ENCODE measurements at regions not wholly inside any gene's neighbourhood (a gene's known extent, or its start where the extent isn't known, plus 50 kb on each side); places are given as distances from the start of the nearest gene placed in this dataset.
"Not testable (repeated sequence)": the region's sequence is repeated elsewhere in the genome, so short reads cannot be mapped to it uniquely, and the experiment has no call there.

DNA sequence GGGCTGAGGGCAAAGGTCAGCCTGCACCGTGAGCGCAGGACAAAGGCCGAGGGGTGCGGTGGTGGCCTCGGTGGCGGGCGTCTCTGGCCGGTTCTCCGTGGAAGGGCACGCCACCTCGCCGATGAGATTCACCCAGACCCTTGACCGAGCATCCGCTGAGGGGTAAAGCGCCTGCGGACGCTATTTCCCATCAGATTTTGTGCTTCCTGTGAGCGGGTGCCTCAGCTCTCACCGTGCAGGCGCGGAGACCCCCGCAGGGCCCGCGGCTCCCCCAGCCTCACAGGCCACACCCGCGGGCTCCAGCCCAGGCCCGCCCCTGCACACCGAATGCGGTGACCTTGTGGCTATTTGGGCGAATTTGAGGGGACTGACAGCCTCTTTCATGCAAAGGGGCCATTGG lies 348.0 kb downstream of the TEX29 start:
- DNase-seq (ENCODE audit: low spot score): no peak

GRCh38 chr13:111672198-111672597 lies 351.8 kb downstream of the TEX29 start:
- not testable (repeated sequence) for DNase-seq (ENCODE audit: low spot score)

DNA sequence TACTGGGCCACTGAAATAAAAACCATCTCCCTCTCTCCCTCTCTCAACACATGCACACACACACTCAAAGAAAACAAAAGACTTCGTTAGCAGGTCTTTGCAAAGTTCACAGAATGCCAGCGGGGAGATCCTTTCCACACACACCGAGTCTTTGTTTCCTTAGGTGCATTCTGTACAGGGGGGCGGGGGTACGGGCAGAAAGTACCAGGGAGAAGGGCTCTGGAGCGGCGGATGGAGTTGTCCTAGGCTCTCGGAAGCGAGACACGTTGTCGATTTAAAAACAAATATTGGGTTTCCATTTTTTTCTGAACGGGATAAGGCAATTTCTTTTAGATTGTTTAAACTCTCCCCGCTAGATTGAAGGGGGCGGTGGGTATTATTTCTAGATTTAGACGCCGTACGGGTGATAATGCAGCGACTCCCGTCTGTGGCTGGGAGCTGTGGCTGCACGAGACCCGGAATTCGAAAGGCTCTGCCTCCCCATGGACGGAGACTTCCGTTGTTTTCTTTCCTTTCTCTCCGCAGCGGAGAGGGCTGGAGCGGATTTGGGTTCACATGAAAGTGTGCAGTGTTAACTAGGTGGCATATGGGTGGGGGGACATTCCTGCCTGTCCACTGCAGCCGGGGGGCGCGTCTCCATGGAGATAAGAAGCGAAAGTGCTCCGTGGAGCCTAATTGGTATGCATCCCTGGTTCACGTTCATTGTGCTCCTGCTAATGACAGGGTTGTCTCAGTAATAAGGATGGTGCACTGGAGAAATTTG lies 357.9 kb downstream of the TEX29 start:
- not testable (repeated sequence) for DNase-seq (ENCODE audit: low spot score)

DNA sequence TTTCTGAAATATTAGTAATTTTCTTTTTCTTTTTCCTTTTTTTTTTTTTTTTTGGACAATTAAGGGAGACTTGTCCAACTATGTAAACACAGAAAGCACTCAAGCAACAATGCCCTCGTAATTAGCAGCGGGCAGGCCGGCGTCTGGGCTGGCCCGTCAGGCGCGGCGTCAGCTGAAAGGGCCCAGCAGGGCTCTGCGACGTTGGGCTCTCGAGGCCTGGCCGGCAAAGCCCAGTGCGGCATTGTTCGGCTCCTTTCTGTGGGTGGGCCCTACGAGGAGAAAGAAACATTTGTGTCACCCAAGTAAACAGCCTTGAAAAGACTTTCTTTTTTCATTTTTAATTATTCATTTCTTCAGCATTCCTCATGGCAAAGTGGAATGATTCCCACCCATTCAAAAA lies 359.2 kb downstream of the TEX29 start:
- DNase-seq (ENCODE audit: low spot score): not testable (repeated sequence)

GRCh38 chr13:111680100-111680499 lies 359.7 kb downstream of the TEX29 start:
- not testable (repeated sequence) for DNase-seq (ENCODE audit: low spot score)

DNA sequence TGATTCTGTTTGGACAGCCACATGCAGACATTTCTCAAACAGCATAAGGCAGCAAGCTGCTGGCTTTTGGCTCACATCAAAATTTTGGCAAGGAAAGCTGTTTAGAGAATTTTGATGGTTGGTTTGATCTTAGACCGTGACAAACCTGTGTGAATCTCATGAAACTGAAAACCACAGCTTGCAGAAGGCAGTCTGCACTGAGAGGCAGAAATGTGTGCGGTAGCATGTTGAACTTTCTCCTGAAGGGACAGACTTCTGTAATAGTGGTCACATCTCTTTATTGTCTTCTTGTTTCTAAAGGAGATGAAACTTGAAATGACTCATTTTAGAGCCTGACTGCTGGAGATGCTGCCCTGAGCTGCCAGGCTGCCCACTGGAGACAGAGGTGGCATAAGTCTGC lies 371.6 kb downstream of the TEX29 start:
- not testable (repeated sequence) for DNase-seq (ENCODE audit: low spot score)

GRCh38 chr13:111696121-111696520 lies 370.8 kb upstream of the SOX1 start:
- not testable (repeated sequence) for DNase-seq (ENCODE audit: low spot score)

GRCh38 chr13:111702059-111702458 lies 364.9 kb upstream of the SOX1 start:
- DNase-seq (ENCODE audit: low spot score): not testable (repeated sequence)

All from globus pallidus (tissue), 1 donor.